ENCODE measurements at regions not wholly inside any gene's neighbourhood (a gene's known extent, or its start where the extent isn't known, plus 50 kb on each side); places are given as distances from the start of the nearest gene placed in this dataset.

- Histone ChIP-seq H3K9me3 (ENCODE audit: low read depth, low read length) (no peaks in the 10 kb centered on the region), H3K4me3 (ENCODE audit: insufficient read depth, low read length) (no peak overlapping the region), H2AFZ (ENCODE audit: low read length) (no peak overlapping the region), H4K20me1 (ENCODE audit: insufficient read depth, low read length) (no peaks in the 10 kb centered on the region), H3K4me2 (ENCODE audit: insufficient read depth, low read length) (no peak overlapping the region), H3K27ac (ENCODE audit: low read depth, low read length) (no peak overlapping the region), H3K4me1 (ENCODE audit: insufficient read depth, low read length) (no peaks in the 10 kb centered on the region), H3K79me2 (ENCODE audit: insufficient read depth, low read length) (no peaks in the 10 kb centered on the region), H3K36me3 (ENCODE audit: insufficient read depth, low read length) (no peaks in the 10 kb centered on the region), H3K27me3 (ENCODE audit: insufficient read depth, low read length) (no peaks in the 10 kb centered on the region)
- DNase-seq (ENCODE audit: insufficient read length, low spot score, missing footprints) = no peak
- TF ChIP-seq, protein P1, sequence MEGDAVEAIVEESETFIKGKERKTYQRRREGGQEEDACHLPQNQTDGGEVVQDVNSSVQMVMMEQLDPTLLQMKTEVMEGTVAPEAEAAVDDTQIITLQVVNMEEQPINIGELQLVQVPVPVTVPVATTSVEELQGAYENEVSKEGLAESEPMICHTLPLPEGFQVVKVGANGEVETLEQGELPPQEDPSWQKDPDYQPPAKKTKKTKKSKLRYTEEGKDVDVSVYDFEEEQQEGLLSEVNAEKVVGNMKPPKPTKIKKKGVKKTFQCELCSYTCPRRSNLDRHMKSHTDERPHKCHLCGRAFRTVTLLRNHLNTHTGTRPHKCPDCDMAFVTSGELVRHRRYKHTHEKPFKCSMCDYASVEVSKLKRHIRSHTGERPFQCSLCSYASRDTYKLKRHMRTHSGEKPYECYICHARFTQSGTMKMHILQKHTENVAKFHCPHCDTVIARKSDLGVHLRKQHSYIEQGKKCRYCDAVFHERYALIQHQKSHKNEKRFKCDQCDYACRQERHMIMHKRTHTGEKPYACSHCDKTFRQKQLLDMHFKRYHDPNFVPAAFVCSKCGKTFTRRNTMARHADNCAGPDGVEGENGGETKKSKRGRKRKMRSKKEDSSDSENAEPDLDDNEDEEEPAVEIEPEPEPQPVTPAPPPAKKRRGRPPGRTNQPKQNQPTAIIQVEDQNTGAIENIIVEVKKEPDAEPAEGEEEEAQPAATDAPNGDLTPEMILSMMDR (IDR thresholded peaks at IDR 0.05; ENCODE audit: extremely low read depth, low read depth, low read length) = no peak
Measured at GRCh38 chr18:2348003-2348402, 223.3 kb downstream of the METTL4 start.

- no peak overlapping the region for H3K4me2 ChIP-seq (ENCODE audit: insufficient read depth, low read length)
Measured at GRCh38 chr18:2351126-2351850, 220.0 kb downstream of the METTL4 start.

DNA sequence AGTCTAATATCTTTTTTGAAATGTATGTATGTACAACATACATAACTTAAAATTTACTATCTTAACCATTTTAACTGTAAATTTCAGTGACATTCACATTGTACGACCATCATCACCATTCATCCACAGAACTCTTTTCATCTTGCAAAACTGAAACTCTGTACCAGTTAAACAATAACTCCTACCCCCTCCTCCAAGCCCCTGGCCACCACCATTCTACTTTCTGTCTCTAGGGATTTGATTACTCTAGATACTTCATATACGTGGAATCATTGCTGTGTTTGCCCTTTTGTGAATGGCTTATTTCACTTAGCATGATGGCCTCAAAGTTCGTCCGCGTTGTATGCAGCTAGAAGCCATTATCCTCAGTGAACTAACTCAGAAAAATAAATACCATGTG lies 217.0 kb downstream of the METTL4 start:
- Histone ChIP-seq H3K79me2 (ENCODE audit: insufficient read depth, low read length) (no peaks in the 10 kb centered on the region), H3K4me3 (ENCODE audit: insufficient read depth, low read length) (no peak overlapping the region), H3K36me3 (ENCODE audit: insufficient read depth, low read length) (no peaks in the 10 kb centered on the region), H3K9me3 (ENCODE audit: low read depth, low read length) (no peaks in the 10 kb centered on the region), H4K20me1 (ENCODE audit: insufficient read depth, low read length) (no peaks in the 10 kb centered on the region), H2AFZ (ENCODE audit: low read length) (no peak overlapping the region), H3K4me2 (ENCODE audit: insufficient read depth, low read length) (no peak overlapping the region), H3K27me3 (ENCODE audit: insufficient read depth, low read length) (no peaks in the 10 kb centered on the region), H3K27ac (ENCODE audit: low read depth, low read length) (no peak overlapping the region), H3K4me1 (ENCODE audit: insufficient read depth, low read length) (no peaks in the 10 kb centered on the region)
- DNase-seq (ENCODE audit: insufficient read length, low spot score, missing footprints) = no peak
- TF ChIP-seq, protein P1 (IDR thresholded peaks at IDR 0.05; ENCODE audit: extremely low read depth, low read depth, low read length) = no peak

More at GRCh38 chr18:2351126-2351850, 220.0 kb downstream of the METTL4 start:
- H3K9me3 ChIP-seq (ENCODE audit: low read depth, low read length) = no peaks in the 10 kb centered on the region
- H4K20me1 ChIP-seq (ENCODE audit: insufficient read depth, low read length) = no peaks in the 10 kb centered on the region
- no peaks in the 10 kb centered on the region for H3K79me2 ChIP-seq (ENCODE audit: insufficient read depth, low read length)
- no peak overlapping the region for H2AFZ ChIP-seq (ENCODE audit: low read length)
- no peak overlapping the region for H3K27ac ChIP-seq (ENCODE audit: low read depth, low read length)
- H3K36me3 ChIP-seq (ENCODE audit: insufficient read depth, low read length) = no peaks in the 10 kb centered on the region
- DNase-seq (ENCODE audit: insufficient read length, low spot score, missing footprints) = no peak
- H3K4me1 ChIP-seq (ENCODE audit: insufficient read depth, low read length) = no peaks in the 10 kb centered on the region
- TF ChIP-seq, protein P1 (IDR thresholded peaks at IDR 0.05; ENCODE audit: extremely low read depth, low read depth, low read length) = no peak
- no peaks in the 10 kb centered on the region for H3K27me3 ChIP-seq (ENCODE audit: insufficient read depth, low read length)
- no peak overlapping the region for H3K4me3 ChIP-seq (ENCODE audit: insufficient read depth, low read length)

GRCh38 chr18:2356906-2357305 lies 214.4 kb downstream of the METTL4 start:
- no peaks in the 10 kb centered on the region for H3K4me1 ChIP-seq (ENCODE audit: insufficient read depth, low read length)
- no peaks in the 10 kb centered on the region for H4K20me1 ChIP-seq (ENCODE audit: insufficient read depth, low read length)
- TF ChIP-seq, protein P1 (IDR thresholded peaks at IDR 0.05; ENCODE audit: extremely low read depth, low read depth, low read length) = no peak
- H3K4me3 ChIP-seq (ENCODE audit: insufficient read depth, low read length) = no peak overlapping the region
- H3K36me3 ChIP-seq (ENCODE audit: insufficient read depth, low read length) = no peaks in the 10 kb centered on the region
- no peaks in the 10 kb centered on the region for H3K27me3 ChIP-seq (ENCODE audit: insufficient read depth, low read length)
- no peak overlapping the region for H3K27ac ChIP-seq (ENCODE audit: low read depth, low read length)
- H3K79me2 ChIP-seq (ENCODE audit: insufficient read depth, low read length) = no peaks in the 10 kb centered on the region
- no peak for DNase-seq (ENCODE audit: insufficient read length, low spot score, missing footprints)
- no peak overlapping the region for H2AFZ ChIP-seq (ENCODE audit: low read length)
- H3K9me3 ChIP-seq (ENCODE audit: low read depth, low read length) = no peaks in the 10 kb centered on the region
- no peak overlapping the region for H3K4me2 ChIP-seq (ENCODE audit: insufficient read depth, low read length)

Data from osteoblast (primary cell).